ENCODE measurements at regions not wholly inside any gene's neighbourhood (a gene's known extent, or its start where the extent isn't known, plus 50 kb on each side); places are given as distances from the start of the nearest gene placed in this dataset.

- intact Hi-C loops (cut with micrococcal nuclease): no loop called here
Measured at GRCh38 chr10:126854726-126855495, 50.3 kb upstream of the DOCK1 start.

More at GRCh38 chr10:126854726-126855495, 50.3 kb upstream of the DOCK1 start:
- Histone ChIP-seq H3K36me3 (no peaks in the 10 kb centered on the region), H3K9me3 (replicated peaks) (peaks cover 17% of the 10 kb centered on the region), H3K27ac (replicated peaks) (no peak overlapping the region), H3K4me3 (no peak overlapping the region), H3K27me3 (ENCODE audit: low read depth) (peaks cover 19% of the 10 kb centered on the region), H3K4me1 (no peaks in the 10 kb centered on the region)
- no peak for DNase-seq
- no peak for TF ChIP-seq CTCF (IDR thresholded peaks at IDR 0.05; ENCODE audit: borderline replicate concordance)
